H1 (cell line): ENCODE measurements at regions not wholly inside any gene's neighbourhood (a gene's known extent, or its start where the extent isn't known, plus 50 kb on each side); places are given as distances from the start of the nearest gene placed in this dataset.

Experiments used
- CTCF ChIA-PET: fragments of 300-600 bp; sonication (Branson Sonifier 250); formaldehyde crosslinking; loops from one replicate; lab custom pipeline; 2021; ENCODE audit not compliant: partially characterized antibody; lab: Charles Lee
- POLR2A ChIA-PET: fragments of 300-600 bp; sonication (Branson Sonifier 250); formaldehyde crosslinking; loops from one replicate; lab custom pipeline; 2021; ENCODE audit warnings: inconsistent platforms; ENCODE audit not compliant: partially characterized antibody; lab: Charles Lee
- DNase-seq, 2 experiments: peaks; one replicate each; pipeline versions ENCODE4 v3.0.0 to v3.0.0-alpha.2; 2010 to 2022; ENCODE audit warnings: low spot score in 2 of 2, low read depth in 1 of 2, mixed read lengths in 1 of 2
- FAIRE-seq: peaks from 2 replicates; lab custom pipeline; 2011; peaks lifted over from hg19 to GRCh38; lab: Jason Lieb, UNC
- H2AFZ ChIP-seq: 2 replicates; pipeline ENCODE4 v1.8.1; 2012; ENCODE audit warnings: low read length, inconsistent platforms
- H2AK5ac ChIP-seq: 2 replicates; pipeline ENCODE4 v1.6.1; 2013; ENCODE audit warnings: low read depth, low read length
- H2BK120ac ChIP-seq: replicated peaks from 2 replicates; pipeline ENCODE3; 2013; ENCODE audit warnings: low read depth, low read length, inconsistent platforms
- H2BK12ac ChIP-seq: 2 replicates; pipeline ENCODE4 v1.6.1; 2013; ENCODE audit warnings: low read depth, low read length
- H2BK15ac ChIP-seq: 2 replicates; pipeline ENCODE4 v1.6.1; 2013; ENCODE audit warnings: low read length
- H2BK20ac ChIP-seq: 2 replicates; pipeline ENCODE4 v1.6.1; 2013; ENCODE audit warnings: low read length
- H2BK5ac ChIP-seq: 2 replicates; pipeline ENCODE4 v1.6.1; 2013; ENCODE audit warnings: low read depth, low read length
- H3K14ac ChIP-seq: 2 replicates; pipeline ENCODE4 v1.6.1; 2013; ENCODE audit warnings: inconsistent platforms; ENCODE audit not compliant: insufficient read length
- H3K18ac ChIP-seq: 2 replicates; pipeline ENCODE4 v1.6.1; 2013; ENCODE audit warnings: low read length; ENCODE audit errors: extremely low read depth
- H3K23ac ChIP-seq: 2 replicates; pipeline ENCODE4 v1.6.1; 2013; ENCODE audit warnings: inconsistent platforms; ENCODE audit not compliant: insufficient read length
- H3K23me2 ChIP-seq: 2 replicates; pipeline ENCODE4 v1.6.1; 2013; ENCODE audit warnings: low read depth, low read length
- H3K27ac ChIP-seq: 2 replicates; pipeline ENCODE4 v1.6.1; 2011; ENCODE audit warnings: low read depth, low read length, inconsistent platforms
- H3K27me3 ChIP-seq, 4 experiments: replicated peaks in 1 of 4; 1 replicate in 1 of 4; 2 replicates in 3 of 4; pipeline versions ENCODE4 v1.6.1 to v1.8.1; 2011 to 2013; ENCODE audit warnings: low read length in 3 of 4, mild to moderate bottlenecking in 3 of 4, inconsistent platforms in 2 of 4, mixed read lengths in 2 of 4, moderate library complexity in 1 of 4; ENCODE audit not compliant: control insufficient read depth in 3 of 4, insufficient read depth in 3 of 4; ENCODE audit errors: extremely low read depth in 1 of 4
- H3K36me3 ChIP-seq, 4 experiments: 2 replicates each; pipeline versions ENCODE4 v1.6.1 to v1.8.1; 2011 to 2013; ENCODE audit warnings: mild to moderate bottlenecking in 4 of 4, low read length in 3 of 4, moderate library complexity in 2 of 4, control low read depth in 1 of 4, inconsistent platforms in 1 of 4; ENCODE audit not compliant: insufficient read depth in 4 of 4, control insufficient read depth in 2 of 4
- H3K4ac ChIP-seq: replicated peaks from 2 replicates; pipeline ENCODE3; 2013; ENCODE audit warnings: low read length, low read depth, mixed read lengths, inconsistent platforms; ENCODE audit not compliant: insufficient read length
- H3K4me1 ChIP-seq, 4 experiments: replicated peaks in 1 of 4; 1 replicate in 1 of 4; 2 replicates in 3 of 4; pipeline versions ENCODE4 v1.6.1 to v1.8.1; 2011 to 2013; ENCODE audit warnings: low read length in 3 of 4, inconsistent platforms in 2 of 4, mixed read lengths in 1 of 4; ENCODE audit not compliant: insufficient read depth in 4 of 4, control insufficient read depth in 3 of 4
- H3K4me2 ChIP-seq, 2 experiments: 2 replicates each; pipeline versions ENCODE4 v1.6.1 to v1.8.1; 2011 to 2013; ENCODE audit warnings: low read depth in 2 of 2, low read length in 2 of 2, control low read depth in 1 of 2, inconsistent platforms in 1 of 2, mild to moderate bottlenecking in 1 of 2; ENCODE audit not compliant: insufficient read depth in 1 of 2
- H3K4me3 ChIP-seq, 4 experiments: fragments of 200-600, 300-600 bp in 1 of 4; sonication (generic), shearing (Covaris generic), sonication (Bioruptor Twin) in 1 of 4; 2 replicates each; pipeline versions ENCODE4 v1.5.1 to v1.8.1; 2011 to 2016; ENCODE audit warnings: low read length in 4 of 4, low read depth in 3 of 4, control low read depth in 2 of 4, inconsistent platforms in 2 of 4, mild to moderate bottlenecking in 2 of 4, mixed read lengths in 1 of 4, moderate library complexity in 1 of 4; ENCODE audit not compliant: insufficient read depth in 2 of 4; ENCODE audit errors: extremely low read depth in 1 of 4
- H3K56ac ChIP-seq: replicated peaks from 2 replicates; pipeline ENCODE3; 2013; ENCODE audit warnings: low read depth, mild to moderate bottlenecking, mixed read lengths, low read length, inconsistent platforms; ENCODE audit not compliant: insufficient read length
- H3K79me1 ChIP-seq: 2 replicates; pipeline ENCODE4 v1.6.1; 2013; ENCODE audit warnings: low read depth, low read length, control low read depth
- H3K79me2 ChIP-seq, 2 experiments: 2 replicates each; pipeline versions ENCODE4 v1.6.1 to v1.8.1; 2012 to 2013; ENCODE audit warnings: low read length in 2 of 2, mild to moderate bottlenecking in 2 of 2, inconsistent platforms in 1 of 2; ENCODE audit not compliant: insufficient read depth in 2 of 2, control insufficient read depth in 1 of 2
- H3K9ac ChIP-seq, 4 experiments: replicated peaks in 1 of 4; 1 replicate in 1 of 4; 2 replicates in 3 of 4; pipeline versions ENCODE4 v1.6.1 to v1.8.1; 2011 to 2013; ENCODE audit warnings: low read depth in 3 of 4, low read length in 3 of 4, control low read depth in 2 of 4, mild to moderate bottlenecking in 2 of 4, moderate library complexity in 2 of 4, inconsistent platforms in 1 of 4; ENCODE audit errors: extremely low read depth in 1 of 4
- H3K9me3 ChIP-seq, 2 experiments: 2 replicates each; pipeline versions ENCODE4 v1.6.1 to v1.8.1; 2012 to 2013; ENCODE audit warnings: mild to moderate bottlenecking in 2 of 2, moderate library complexity in 2 of 2, control low read depth in 1 of 2, inconsistent platforms in 1 of 2, low read depth in 1 of 2, low read length in 1 of 2, mixed read lengths in 1 of 2; ENCODE audit not compliant: insufficient read depth in 2 of 2
- H4K20me1 ChIP-seq, 2 experiments: replicated peaks in 1 of 2; 2 replicates each; pipeline versions ENCODE3 to v1.8.1; 2011 to 2013; ENCODE audit warnings: inconsistent platforms in 2 of 2, low read length in 2 of 2, mild to moderate bottlenecking in 1 of 2; ENCODE audit not compliant: insufficient read depth in 2 of 2, control insufficient read depth in 1 of 2
- H4K5ac ChIP-seq: 2 replicates; pipeline ENCODE4 v1.6.1; 2013; ENCODE audit warnings: low read length, low read depth, mixed read lengths, inconsistent platforms; ENCODE audit not compliant: insufficient read length
- H4K8ac ChIP-seq: 2 replicates; pipeline ENCODE4 v1.8.0; 2013; ENCODE audit warnings: mild to moderate bottlenecking, moderate library complexity, low read length, inconsistent platforms; ENCODE audit not compliant: insufficient read depth; ENCODE audit errors: extremely low read depth
- H4K91ac ChIP-seq: replicated peaks from 2 replicates; pipeline ENCODE3; 2013; ENCODE audit warnings: low read length, mixed read lengths, inconsistent platforms; ENCODE audit not compliant: insufficient read length
- CEBPB ChIP-seq: IDR thresholded peaks from 2 replicates; pipeline ENCODE4 v1.6.1; 2012; ENCODE audit warnings: low read depth, low read length
- SUZ12 ChIP-seq: fragments of 200-600 bp; sonication (generic); IDR thresholded peaks from 2 replicates; pipeline ENCODE4 v1.6.1; 2012; ENCODE audit warnings: mild to moderate bottlenecking, inconsistent platforms, low read length, moderate library complexity, mixed read lengths
- WGBS, 2 experiments: shearing (Covaris generic) in 1 of 2; methylation state at CpG; one replicate each; pipeline versions ENCODE4 v1.1.6 to v1.1.7; 2013 to 2015; ENCODE audit warnings: low lambda C conversion rate in 2 of 2, mixed read lengths in 2 of 2, inconsistent platforms in 1 of 2, low coverage in 1 of 2, missing lambda C conversion rate in 1 of 2; ENCODE audit not compliant: insufficient replicate concordance in 2 of 2, insufficient coverage in 1 of 2, insufficient read length in 1 of 2; ENCODE audit errors: extremely low coverage in 1 of 2, missing lambda C conversion rate in 1 of 2; 5-methylcytosine and 5-hydroxymethylcytosine counted together

DNA sequence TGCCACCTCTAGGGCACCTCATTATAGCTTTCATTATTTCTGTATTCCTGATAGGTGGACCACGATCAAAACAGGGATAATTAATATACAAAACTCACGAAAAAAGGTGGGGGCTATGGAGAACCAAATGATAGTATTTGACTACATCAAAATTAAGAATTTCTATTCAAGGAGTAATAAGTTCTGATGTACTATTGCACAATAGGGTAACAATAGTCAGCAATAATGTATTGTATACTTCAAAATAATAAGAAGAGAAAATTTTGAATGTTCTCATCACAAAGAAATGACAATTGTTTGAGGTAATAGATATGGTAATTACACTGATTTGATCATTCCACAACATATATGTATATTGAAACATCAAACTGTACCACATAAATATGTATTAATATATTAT, 327.3 kb upstream of the TRAM1L1 start:
- Histone ChIP-seq H3K9me3 (no peaks in the 10 kb centered on the region), H2BK15ac (no peak overlapping the region), H2BK12ac (no peak overlapping the region), H3K9ac (no peak overlapping the region), H3K27me3 (no peaks in the 10 kb centered on the region), H3K23me2 (no peaks in the 10 kb centered on the region; the same call in 1 of the 2 replicates), H3K14ac (no peak overlapping the region), H3K79me2 (no peaks in the 10 kb centered on the region), H2BK5ac (no peak overlapping the region), H3K36me3 (no peaks in the 10 kb centered on the region), H4K20me1 (no peaks in the 10 kb centered on the region), H3K27ac (no peak overlapping the region), H3K4me3 (no peak overlapping the region), H2BK20ac (no peak overlapping the region), H4K91ac (no peak overlapping the region), H2AFZ (no peak overlapping the region), H3K56ac (no peak overlapping the region), H3K23ac (no peak overlapping the region), H4K5ac (no peak overlapping the region), H3K18ac (no peak overlapping the region), H3K79me1 (no peaks in the 10 kb centered on the region), H3K4ac (no peak overlapping the region), H3K4me2 (no peak overlapping the region), H2BK120ac (no peak overlapping the region)
- POLR2A ChIA-PET, result no interaction called here
- WGBS, 2 experiments, result 85% methylated on average over 2 of the region's 2 CpGs; no CpG with 5 or more reads in 1 of the 2 experiments
- CTCF ChIA-PET, result no interaction called here
- FAIRE-seq, result no peak
- DNase-seq, result no peak
- peak; percentile 21; the same call in 1 of the 2 replicates for TF ChIP-seq CEBPB
- no peak for TF ChIP-seq SUZ12
- TF ChIP-seq, all 59 proteins: peak for 1
- Histone ChIP-seq H3K4me1 (no peaks in the 10 kb centered on the region), H4K8ac (no peak overlapping the region), H2AK5ac (no peak overlapping the region)
